GM04504 (cell line): ENCODE measurements at regions not wholly inside any gene's neighbourhood (a gene's known extent, or its start where the extent isn't known, plus 50 kb on each side); places are given as distances from the start of the nearest gene placed in this dataset.
"Not testable (repeated sequence)": the region's sequence is repeated elsewhere in the genome, so short reads cannot be mapped to it uniquely, and the experiment has no call there.

Experiments
- DNase-seq: peaks from one replicate; pipeline ENCODE4 v3.0.0-alpha.2; 2012; ENCODE audit warnings: low read depth

DNA sequence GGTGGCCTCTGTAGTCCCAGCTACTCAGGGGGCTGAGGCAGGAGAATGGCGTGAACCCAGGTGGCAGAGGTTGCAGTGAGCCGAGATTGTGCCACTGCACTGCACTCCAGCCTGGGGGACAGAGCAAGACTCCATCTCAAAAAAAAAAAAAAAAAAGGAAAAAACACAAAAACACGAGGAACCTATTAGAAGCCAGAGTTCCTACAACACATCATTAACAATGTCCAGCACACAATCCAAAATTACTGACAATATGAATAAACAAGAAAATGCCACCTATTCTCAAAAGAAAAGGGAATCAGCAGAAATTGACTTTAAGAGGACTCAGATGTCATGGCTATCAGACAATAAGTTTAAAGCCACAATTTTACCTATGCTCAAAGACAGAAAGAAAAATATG, 57.3 kb upstream of the HS3ST3A1 start:
- DNase-seq: not testable (repeated sequence)

DNA sequence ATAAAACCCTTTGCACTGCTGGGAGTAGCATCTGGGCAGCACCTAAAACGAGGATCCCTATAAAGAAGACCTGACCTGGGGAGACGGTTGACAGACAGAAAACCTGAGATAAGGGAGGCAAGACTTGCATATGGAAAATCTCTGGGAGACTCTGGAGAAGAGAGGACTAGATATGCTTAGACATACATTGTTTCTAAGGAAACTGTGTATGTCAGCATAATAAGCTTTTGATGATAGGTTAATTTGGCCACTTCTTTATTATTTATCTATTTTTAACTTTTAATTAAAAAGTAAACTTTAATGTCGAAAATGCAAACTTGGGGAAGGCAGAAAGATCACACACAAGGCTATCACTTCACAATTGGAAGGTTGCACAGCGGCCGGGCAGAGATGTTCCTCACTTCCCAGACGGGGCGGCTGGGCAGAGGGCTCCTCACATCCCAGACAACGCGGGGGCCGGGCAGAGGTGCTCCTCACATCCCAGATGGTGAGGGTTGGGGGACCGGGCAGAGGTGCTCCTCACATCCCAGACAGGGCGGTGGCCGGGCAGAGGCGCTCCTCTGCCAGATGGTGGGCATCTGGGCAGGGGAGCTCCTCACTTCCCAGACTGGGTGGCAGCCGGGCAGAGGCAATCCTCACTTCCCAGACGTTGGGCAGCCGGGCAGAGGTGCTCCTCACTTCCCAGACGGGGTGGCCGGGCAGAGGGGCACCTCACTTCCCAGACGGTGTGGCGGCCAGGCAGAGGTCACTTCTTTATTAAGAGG, 64.3 kb upstream of the HS3ST3A1 start:
- DNase-seq: no peak

DNA sequence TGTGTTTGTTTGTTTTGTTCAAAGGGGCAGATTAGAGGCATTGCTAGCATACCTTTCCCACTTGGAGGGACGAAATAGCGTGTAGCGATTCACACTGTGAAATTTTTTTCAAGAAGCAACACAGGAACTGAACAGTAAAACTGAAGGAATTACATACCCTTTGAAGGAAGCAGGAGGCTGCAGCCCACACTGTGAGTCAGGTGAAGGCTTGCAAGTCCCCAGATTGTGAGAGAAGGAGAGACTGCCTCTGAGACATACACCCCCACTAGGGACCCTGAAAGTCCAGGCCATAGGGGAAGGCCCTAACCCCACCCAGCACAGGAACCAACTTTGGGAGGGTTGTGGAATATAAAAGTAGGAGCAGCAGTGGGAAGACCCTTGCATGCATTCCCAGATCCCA, 69.6 kb upstream of the HS3ST3A1 start:
- no peak for DNase-seq

DNA sequence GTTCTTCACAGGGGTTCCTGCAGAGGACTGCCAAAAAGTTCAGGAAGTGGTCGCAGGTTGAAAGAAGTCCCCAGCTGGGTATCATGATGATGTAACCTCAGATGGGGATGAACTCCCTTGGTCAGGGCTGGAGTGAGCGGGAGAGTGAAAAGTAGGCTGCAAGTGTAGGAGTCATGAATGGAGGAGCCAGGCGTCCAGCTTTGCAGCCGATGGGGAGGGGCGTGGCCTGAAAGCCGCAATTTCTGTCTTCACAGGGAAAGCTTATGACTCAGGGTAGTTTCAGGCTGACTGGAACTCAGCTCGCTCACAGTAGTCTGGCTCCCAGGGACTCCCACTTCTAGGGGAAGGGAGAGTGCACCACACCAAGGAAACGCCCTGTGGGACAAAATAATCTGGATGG, 70.0 kb upstream of the HS3ST3A1 start:
- no peak for DNase-seq

DNA sequence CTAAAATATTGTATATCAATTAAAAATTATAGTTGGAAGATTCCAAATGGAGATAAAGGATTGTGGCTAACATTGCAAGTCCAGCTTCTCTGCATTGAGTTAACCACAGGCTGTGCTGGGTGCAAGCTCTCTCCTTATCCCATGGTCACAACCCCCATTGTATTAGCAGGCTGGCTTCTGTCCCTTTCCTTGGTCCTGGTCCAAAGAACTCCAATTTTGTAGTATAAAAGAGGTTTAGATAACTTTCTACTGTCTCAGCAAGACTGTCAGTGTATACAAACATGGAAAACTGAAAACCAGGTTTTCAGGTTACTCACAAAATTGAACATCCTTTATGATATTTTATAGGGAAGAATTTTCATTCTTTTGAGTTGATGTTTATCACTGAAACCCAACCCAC, 76.6 kb upstream of the HS3ST3A1 start:
- DNase-seq: no peak

DNA sequence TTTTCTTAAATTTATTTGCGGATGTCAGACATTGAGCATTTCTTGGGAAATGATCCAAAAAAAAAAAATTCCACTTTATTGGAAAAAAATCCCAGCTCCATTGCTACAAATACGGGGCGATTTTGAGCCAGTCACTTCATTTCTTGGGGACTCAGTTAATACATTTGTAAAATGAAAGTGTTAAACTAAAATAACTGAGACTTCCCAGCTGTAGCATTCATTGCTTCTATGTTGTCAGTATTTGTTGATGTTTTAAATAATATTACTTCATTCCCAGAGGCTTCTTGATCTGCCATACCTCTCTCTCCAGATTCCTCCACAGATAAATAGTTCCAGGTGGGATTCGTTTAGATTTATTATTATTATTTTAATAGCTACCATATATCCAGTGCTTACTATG, 77.1 kb upstream of the HS3ST3A1 start:
- no peak for DNase-seq

DNA sequence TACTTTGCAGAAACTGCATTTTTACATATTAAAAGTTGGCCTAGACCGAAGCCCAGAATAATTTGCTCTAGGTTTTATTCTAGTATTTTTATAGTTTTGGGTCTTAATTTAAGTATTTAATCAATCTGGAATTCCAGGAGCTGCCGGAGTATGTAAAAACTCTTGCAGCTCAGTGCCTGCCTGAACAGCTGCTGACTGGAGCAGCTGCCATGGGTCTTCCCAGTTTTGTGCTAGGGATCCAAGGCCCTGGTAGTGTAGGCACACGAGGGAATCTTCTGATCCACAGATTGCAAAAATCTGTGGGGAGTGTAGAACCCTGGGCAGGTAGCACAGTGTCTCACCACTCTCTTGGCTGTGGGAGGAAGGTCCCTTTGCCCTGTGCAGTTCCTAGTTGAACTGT, 87.0 kb upstream of the HS3ST3A1 start:
- no peak for DNase-seq

DNA sequence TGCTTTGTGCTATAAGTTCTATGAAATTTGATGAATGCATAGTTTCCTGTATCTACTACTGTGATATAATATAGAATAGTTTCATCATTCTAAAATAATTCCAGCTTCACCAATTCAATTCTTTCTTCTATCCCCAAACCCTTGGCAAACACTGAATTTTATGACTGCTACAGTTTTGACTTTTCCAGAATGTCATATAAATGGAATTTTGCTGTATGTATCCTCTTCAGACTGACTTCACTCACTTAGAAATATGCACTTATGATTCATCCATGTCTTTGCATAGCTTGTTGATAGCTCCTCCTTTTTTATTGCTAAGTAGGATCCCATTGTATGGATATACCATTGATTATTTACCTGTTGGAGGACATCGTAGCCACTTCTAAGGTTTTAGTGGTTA, 89.1 kb upstream of the HS3ST3A1 start:
- DNase-seq: no peak

DNA sequence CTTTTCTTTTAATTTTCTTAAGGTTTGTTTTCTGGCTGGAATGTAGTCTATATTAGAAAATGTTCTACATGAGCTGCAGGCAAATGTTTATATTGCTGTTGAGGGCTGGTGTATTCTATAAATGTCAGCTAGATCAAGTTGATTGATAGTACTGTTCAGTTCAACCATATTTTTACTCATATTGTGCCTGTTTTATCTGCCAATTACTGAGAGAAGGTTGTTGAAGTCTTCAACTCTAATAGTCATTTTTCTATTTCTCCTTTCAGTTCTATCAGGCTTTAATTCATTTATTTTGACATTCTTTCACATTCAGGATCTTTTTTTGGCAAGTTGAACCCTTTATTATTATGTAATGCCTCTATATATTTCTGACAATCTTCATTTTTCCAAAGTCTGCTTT, 93.2 kb upstream of the HS3ST3A1 start:
- DNase-seq: no peak

DNA sequence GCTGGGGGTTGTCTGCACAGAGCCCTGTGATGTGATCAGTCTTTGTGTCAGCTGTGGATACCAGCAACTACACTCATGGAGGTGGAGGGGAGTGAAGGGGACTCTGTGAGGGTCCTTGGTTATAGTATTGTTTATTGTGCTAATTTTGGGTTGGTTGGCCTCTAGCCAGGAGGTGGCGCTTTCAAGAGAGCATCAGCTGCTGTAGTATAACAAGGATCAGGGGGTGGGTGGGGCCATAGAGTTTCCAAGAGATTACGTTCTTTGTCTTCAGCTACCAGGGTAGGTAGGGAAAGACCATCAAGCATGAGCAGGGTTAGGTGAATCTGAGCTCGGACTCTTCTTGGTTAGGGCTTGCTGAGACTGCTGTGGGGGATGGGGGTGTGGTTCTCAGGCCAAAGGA, 97.1 kb upstream of the HS3ST3A1 start:
- no peak for DNase-seq

DNA sequence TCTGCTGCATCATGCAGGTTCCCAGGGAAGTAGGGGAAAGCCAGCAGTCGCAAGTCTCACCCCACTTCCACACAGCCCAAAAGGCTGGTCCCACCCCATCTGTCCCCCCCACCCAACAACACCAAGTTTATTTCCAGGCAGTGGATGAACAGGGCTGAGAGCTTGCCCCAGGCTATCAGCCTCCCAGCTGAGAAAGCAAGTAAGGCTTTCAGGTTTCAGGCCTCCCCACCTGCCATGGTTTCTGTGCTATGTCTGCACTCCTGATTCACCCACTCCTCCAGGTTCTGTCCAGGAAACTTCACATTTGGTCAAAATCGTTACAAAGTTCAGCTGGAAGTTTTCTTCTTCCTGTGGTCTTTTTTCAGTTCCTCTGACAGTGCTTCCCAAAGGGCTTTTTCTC, 97.5 kb upstream of the HS3ST3A1 start:
- no peak for DNase-seq

DNA sequence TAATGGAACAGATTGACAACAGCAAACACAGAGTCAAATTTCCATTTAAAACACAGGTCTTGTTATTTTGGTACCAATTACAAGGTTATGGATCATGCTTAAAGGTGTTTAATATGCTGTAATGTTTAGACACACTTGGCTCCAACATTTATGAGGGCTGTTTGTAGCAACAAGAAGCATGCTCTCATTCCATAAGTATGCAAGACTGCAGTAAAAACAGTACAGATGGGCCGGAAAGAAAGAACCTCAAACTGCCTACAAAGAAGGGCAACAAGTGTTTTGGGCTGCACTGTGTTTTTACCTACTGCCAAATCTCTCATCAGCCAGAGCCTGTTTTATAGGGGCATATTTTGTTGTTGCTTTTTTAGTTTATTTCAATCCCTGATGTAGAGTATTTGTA, 100.5 kb upstream of the HS3ST3A1 start:
- DNase-seq: peak; percentile 53

DNA sequence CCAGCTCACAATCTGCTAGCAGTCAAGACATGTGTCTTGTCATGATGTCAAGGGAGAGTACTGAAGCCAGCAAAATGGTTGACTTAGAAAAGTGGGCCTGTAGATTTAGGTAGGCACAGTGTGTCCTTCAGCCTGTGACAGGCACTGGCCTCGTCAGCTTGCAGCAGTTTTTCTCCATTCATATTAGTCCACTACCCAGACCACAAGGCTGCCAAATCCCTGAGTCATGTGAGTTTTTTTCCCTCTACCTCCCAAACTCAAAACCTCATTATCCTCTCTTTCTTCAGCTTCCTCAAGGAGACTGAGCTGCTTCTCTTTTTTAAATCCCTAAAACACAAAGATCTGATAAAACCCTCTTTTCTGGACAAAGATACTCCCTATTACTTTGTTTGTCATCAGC, 102.6 kb upstream of the HS3ST3A1 start:
- peak; percentile 57 for DNase-seq

DNA sequence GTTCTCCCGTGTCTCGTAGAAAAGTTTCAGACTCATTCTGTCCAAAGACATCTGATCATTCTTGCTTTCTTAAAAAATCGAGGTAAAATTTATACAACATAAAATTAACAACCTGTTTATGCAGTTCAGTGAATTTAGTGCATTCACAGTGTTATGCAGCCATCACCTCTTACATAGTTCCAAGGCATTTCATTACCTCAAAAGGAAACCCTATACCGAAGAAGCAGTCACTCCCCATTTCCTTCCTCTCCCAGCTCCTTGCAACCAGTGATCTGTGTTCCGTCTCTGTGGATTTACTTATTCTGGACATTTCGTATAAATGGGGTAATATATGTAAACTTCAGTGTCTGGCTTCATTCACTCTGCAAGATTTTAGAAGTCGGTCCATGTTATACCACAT, 103.5 kb upstream of the HS3ST3A1 start:
- no peak for DNase-seq

DNA sequence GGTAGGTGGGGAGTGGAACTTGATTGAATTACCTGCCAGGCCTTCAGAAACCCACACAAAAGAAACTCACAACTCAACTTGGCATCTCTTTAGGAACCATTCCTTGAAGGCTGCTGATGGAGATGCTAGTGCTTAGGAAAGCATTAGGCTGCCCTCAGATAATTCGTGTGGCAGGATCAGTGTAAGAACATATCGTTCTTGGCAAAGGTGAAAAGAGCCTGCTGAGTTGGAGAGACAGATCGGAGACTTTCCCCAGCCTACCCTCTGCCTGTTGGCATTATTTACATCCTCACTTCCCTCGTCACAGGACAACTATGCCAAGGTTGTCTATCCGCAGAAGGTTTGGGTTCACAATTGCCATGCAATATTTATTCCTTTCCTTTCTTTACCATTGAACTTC, 120.0 kb upstream of the HS3ST3A1 start:
- DNase-seq: no peak

DNA sequence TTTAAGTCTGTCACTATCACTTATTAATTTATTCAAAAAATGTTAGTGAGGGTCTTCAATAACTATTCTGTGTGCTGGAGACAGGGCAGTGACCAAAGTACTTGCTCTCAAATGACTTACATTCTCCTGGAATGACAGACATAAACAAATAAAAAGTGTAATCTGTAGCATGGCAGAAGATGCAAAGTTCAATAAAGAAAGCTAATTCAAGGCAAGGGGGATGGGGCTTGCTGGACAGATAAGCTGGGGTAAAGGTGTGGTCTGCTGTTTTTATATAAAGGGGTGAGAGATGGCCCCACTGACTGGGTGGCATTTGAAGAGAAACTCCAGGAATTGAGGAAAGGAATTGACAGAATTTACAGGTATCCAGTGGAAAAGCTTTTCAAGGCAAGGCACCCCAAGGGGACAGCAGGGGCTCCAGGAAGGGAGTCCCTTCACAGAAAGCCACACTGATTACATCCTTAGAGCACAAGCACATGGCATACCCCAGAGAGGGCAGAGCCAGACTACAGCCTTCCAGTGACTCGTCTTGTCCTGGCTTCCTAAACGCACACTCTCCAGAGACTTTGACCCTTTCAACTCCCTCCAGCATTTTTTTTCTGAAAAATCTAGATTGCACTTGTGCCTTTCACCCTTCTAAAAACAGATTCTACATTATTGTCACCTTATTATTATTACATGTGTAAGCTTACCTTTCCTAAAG, 123.7 kb upstream of the HS3ST3A1 start:
- no peak for DNase-seq

DNA sequence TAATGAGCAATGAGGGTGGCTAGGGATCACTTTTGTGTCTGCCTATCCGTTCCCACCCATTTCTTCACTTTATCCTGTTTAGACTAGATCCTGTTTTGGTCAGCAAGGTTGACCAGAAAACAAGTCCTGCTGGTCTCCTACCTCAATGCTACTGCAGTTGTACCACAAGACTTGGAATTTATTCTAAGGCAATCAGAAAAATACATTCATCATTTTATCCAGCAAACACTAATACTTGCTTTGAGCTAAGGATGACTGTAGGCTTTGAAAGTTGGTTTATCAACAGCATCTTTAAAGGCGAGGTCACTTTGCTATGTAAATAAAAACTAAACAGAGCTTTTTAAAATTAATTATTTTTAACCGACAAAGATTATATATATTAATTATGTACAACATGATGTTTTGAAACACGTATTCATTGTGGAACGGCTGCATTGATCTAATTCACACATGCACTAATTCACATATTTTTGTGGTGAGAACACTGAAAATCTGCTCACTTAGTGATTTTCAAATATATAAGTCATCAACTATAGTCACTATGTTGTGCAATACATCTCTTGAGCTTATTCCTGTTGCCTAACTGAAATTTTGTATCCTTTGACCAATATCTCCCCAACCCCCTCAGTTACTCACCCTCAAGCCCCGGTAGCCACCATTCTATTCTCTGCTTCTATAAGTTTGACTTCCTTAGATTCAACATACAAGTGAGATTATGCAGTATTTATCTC, 125.9 kb upstream of the HS3ST3A1 start:
- DNase-seq: no peak

DNA sequence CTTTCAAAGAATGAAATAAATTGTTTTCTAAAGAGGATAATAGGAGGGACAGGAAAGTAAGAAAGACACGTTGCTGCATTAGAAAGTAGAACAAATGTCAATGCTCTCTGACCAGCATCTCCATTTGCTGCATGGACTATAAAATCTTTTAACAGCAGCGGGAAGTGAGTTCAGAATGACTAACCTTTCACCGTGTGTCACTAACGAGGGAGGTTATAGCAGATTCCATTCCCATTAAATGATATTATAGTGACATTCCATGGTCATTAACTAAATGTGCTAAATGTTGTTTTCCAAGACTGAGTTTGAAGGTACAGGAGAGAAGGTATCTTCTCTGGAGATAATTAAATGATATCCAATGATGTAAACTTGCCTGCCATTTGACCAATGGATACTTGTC, 127.1 kb upstream of the HS3ST3A1 start:
- DNase-seq: no peak

DNA sequence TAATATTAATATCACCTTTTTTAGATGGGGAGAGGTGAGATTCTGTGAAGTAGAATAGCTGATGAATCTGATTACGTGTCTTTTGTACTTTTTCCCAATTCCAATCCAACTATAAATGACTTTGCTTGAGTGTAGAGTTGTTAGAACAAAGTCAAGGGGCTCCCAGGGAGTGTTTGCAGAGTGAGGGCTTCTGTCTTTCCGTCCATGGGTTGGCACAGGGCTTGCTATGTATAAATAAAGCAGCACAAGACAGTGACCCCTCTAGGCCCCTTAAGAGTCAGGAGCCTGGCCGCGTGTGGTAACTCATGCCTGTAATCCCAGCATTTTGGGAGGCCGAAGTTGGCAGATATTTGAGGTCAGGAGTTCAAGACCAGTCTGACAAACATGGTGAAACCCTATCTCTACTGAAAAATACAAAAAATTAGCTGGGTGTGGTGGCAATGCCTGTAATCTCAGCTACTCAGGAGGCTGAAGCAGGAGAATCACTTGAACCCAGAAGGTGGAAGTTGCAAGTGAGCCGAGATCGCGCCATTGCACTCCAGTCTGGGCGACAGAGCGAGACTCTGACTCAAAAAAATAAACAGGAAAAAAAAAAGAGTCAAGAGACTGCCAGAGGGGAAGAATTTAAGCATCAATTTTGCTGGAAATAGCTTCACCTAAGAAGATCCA, 127.9 kb upstream of the HS3ST3A1 start:
- DNase-seq: no peak

DNA sequence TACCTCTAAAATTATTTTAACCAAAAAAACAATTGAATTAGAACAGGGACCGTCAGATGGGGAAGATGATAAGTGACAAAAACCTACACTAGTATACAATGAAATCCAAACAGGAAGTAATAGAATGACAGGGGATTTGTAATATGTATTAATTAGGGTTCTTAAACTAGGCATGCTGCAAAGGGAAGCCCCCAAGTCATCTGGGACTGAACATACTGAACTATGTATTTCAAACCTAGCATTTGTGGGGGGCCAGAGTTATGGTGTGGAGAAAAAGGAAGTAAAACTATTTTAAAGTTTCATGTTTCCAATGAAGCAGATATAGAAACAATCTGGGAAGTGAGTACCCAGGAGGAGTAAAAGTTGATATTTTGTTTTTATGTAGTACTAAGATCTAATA, 133.2 kb upstream of the HS3ST3A1 start:
- no peak for DNase-seq

DNA sequence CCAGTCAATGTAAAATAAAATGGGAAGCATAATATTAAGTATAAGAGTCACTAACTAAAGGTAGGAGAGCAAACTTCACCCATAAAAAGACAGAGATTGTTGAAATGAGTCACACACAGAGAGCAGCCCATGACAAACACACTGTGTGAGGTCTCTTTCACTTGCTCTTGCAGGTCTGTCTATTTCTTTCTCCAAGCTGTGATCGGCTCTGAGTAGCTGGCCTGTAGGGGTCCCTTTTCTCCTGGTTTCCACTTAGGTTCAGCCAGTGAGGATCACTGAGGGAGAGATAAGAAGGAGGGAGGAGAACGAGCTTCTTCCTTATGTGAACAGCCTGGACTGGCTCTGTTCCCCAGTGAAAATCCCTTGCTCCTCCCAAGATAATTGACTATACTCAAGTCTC, 133.7 kb upstream of the HS3ST3A1 start:
- DNase-seq: no peak

DNA sequence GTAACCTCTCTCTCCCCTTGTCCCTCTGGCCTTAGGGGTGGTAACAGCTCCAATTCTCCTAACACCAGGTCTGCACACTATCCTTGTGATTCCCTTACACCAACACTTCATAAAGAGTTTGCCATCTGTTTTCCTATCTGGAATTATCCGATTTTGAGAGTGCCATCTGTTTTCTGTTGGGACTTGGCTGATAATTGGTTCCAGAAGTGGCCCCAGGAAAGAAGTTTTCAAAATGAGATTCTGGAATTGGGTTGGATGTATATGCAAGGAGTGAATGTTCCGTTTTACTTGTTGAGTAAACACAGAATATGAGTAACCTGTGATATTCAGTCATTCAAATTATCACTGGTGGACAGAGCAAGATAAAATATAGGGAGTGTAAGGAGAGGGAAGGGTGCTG, 134.1 kb upstream of the HS3ST3A1 start:
- no peak for DNase-seq

DNA sequence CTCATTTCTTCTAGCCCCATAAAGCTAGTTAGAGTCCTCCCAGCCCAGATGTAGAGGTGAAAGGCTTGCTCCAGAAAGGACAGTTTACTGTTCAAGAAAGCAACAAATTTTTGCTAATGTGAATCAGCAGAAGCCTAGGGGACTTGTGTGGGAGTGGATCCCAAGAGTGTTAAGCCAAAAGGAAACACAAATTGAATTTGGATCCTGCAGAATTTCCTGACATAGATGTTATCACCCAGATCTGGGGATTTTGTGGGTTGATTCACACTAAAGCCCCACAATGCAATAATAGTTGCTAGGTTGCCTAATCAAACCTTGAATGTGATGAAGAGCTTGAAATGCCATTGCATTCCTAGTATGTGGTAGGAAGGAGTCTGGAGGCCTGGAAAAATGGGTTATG, 135.2 kb upstream of the HS3ST3A1 start:
- DNase-seq: peak; percentile 71
